Right atrium auricular region (tissue), 2 donors: ENCODE measurements at regions not wholly inside any gene's neighbourhood (a gene's known extent, or its start where the extent isn't known, plus 50 kb on each side); places are given as distances from the start of the nearest gene placed in this dataset.

Source experiments
- DNase-seq: peaks from one replicate; pipeline ENCODE4 v3.0.0-alpha.2; 2019; ENCODE audit warnings: low spot score
- H3K27ac ChIP-seq, 2 donors: fragments of 200-600 bp; sonication (generic); 1 replicate in 1 of 2; 2 replicates in 1 of 2; pipeline ENCODE4 v1.5.1; 2016 to 2019
- H3K27me3 ChIP-seq, 2 donors: fragments of 200-600 bp; sonication (generic); one replicate each; pipeline versions ENCODE4 v1.5.1 to v1.6.0; 2017 to 2019
- H3K36me3 ChIP-seq: fragments of 200-600 bp; sonication (generic); one replicate; pipeline ENCODE4 v1.5.1; 2016
- H3K4me1 ChIP-seq, 2 donors: fragments of 200-600 bp; sonication (generic); one replicate each; pipeline versions ENCODE4 v1.5.1 to v1.6.0; 2017 to 2019
- H3K4me3 ChIP-seq, 2 donors: fragments of 200-600 bp; sonication (generic); 1 replicate in 1 of 2; 2 replicates in 1 of 2; pipeline ENCODE4 v1.5.1; 2017 to 2019; ENCODE audit warnings: mild to moderate bottlenecking in 1 of 2, moderate library complexity in 1 of 2
- H3K9me3 ChIP-seq, 2 donors: fragments of 200-600 bp; sonication (generic); one replicate each; pipeline ENCODE4 v1.5.1; 2019
- CTCF ChIP-seq, 2 donors: fragments of 200-600 bp; sonication (generic); IDR thresholded peaks; one replicate each; pipeline ENCODE4 v1.5.1; 2019; ENCODE audit warnings: antibody characterized with exemption in 2 of 2

DNA sequence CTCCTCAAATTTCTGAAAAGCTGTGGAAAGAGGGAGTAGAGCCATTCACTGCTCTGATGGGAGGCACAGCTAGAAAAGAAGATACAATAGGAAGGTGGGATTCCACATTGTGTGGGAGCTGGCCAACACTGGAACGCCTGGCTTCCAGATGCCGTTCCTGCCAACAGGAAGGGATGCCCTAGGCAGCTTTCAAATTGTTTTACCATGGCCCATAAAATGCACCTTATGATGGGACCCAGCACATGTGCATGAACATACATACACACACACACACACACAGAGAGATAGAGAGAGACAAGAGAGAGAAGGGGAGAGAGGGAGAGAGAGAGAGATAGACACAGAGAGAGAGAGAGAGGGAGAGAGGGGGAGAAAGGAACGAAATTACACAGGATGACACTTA is 86.1 kb upstream of the BZW1 start:
- Histone ChIP-seq H3K9me3 (no peaks in the 10 kb centered on the region), H3K4me1 (no peaks in the 10 kb centered on the region), H3K36me3 (no peaks in the 10 kb centered on the region), H3K4me3 (no peak overlapping the region), H3K27me3 (no peaks in the 10 kb centered on the region), H3K27ac (no peak overlapping the region)
- DNase-seq, result no peak
- TF ChIP-seq CTCF (IDR thresholded peaks at IDR 0.05), result no peak

DNA sequence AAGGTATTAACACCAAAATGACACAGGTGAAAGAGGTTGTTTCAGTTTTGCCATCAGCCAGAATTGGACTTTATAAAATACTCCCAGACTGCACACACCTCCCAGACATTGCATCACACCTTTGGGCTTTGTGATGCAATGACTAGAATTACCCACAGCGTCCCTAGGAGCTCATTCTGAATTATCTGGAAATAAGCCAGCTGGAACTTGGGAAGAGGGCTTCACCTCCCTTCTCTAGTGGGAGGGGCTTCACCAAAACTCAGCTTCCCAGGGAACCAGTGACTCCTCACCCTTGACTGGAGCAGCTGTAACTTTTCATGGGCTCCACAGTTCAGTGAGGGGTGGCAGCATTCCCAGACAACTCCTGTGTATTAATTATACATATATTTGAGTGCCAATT is 83.1 kb upstream of the BZW1 start:
- TF ChIP-seq CTCF (IDR thresholded peaks at IDR 0.05), result no peak
- DNase-seq, result no peak
- H3K36me3 ChIP-seq, result no peaks in the 10 kb centered on the region
- H3K27ac ChIP-seq, result no peak overlapping the region
- H3K4me3 ChIP-seq, result no peak overlapping the region
- no peaks in the 10 kb centered on the region for H3K4me1 ChIP-seq
- H3K27me3 ChIP-seq, result no peaks in the 10 kb centered on the region
- no peaks in the 10 kb centered on the region for H3K9me3 ChIP-seq

DNA sequence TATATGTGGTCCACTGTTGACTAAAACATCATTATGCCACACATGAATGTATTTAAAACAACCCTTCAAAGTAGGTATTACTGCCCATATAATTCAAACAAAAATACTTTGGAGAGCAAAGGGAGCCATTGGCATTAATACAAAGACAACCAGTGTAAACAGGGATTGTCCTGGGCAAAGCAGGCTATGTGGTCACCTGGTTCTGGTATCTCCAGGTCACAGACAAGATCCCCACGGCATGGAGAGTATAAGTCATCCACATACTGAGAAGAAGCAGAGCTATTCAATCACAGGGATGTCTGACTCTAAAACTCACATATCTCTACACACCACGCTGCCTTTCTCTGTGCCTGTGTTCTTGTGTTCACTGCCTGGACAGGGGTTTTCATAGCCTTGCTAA is 81.4 kb upstream of the BZW1 start:
- no peak overlapping the region for H3K27ac ChIP-seq
- no peak for DNase-seq
- H3K9me3 ChIP-seq, result no peaks in the 10 kb centered on the region
- H3K36me3 ChIP-seq, result no peaks in the 10 kb centered on the region
- no peak for TF ChIP-seq CTCF (IDR thresholded peaks at IDR 0.05)
- no peak overlapping the region for H3K4me3 ChIP-seq
- no peaks in the 10 kb centered on the region for H3K4me1 ChIP-seq
- no peaks in the 10 kb centered on the region for H3K27me3 ChIP-seq

DNA sequence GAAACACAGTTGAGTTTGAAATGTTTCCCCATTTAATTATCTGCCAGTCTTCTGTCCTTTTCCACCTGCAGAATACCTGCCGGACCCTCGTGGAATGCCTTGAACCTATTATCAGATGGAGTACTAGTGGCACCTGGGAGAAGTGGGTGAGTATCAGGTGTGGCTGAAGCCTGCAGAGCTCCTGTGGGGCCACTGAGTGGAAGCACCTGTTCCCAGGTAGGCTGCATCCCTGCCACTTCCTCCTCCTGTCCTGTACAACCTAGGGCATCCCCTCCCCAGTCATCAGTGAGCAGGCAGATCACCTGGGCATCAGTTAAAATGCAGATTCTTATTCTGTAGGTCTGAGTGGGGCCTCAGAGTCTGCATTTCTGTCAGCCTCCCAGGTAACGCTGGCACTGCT is 80.8 kb upstream of the BZW1 start:
- no peak overlapping the region for H3K27ac ChIP-seq
- TF ChIP-seq CTCF (IDR thresholded peaks at IDR 0.05), result no peak
- no peak overlapping the region for H3K4me3 ChIP-seq
- no peak for DNase-seq
- no peaks in the 10 kb centered on the region for H3K9me3 ChIP-seq
- no peaks in the 10 kb centered on the region for H3K27me3 ChIP-seq
- no peaks in the 10 kb centered on the region for H3K36me3 ChIP-seq
- no peaks in the 10 kb centered on the region for H3K4me1 ChIP-seq

DNA sequence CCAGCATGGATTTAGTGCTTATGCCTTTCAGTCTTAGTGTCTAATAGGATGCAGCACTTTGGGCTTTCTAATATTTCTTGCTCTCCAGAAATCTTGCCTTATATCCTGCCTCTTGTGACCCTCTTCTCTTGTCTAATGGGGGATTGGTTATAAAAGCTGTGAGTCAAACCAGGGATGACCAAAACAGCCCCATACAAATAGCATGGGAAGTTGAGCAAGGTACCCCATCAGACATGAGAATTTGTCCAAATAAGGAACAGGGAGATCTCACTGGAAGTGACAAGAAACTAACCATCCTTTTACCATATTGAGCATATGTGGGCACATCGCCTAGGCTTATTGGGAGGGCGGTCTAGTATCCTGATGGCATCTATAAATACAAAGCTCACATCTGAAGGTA is 78.8 kb upstream of the BZW1 start:
- no peaks in the 10 kb centered on the region for H3K4me1 ChIP-seq

More for the DNA sequence above, 78.8 kb upstream of the BZW1 start:
- Histone ChIP-seq H3K36me3 (no peaks in the 10 kb centered on the region), H3K9me3 (no peaks in the 10 kb centered on the region), H3K4me3 (no peak overlapping the region), H3K27ac (no peak overlapping the region), H3K27me3 (no peaks in the 10 kb centered on the region)
- DNase-seq, result no peak
- no peak for TF ChIP-seq CTCF (IDR thresholded peaks at IDR 0.05)
